Femur (tissue), 1 donor: ENCODE measurements at regions not wholly inside any gene's neighbourhood (a gene's known extent, or its start where the extent isn't known, plus 50 kb on each side); places are given as distances from the start of the nearest gene placed in this dataset.

Experiments
- DNase-seq: peaks from one replicate; pipeline ENCODE4 v3.0.0-alpha.2; 2017

- no peak for DNase-seq
Observed at GRCh38 chr3:152780553-152780952, 54.4 kb upstream of the P2RY1 start.

- no peak for DNase-seq
Observed at GRCh38 chr3:152785051-152785450, 49.9 kb upstream of the P2RY1 start.
